ENCODE measurements at regions not wholly inside any gene's neighbourhood (a gene's known extent, or its start where the extent isn't known, plus 50 kb on each side); places are given as distances from the start of the nearest gene placed in this dataset.

DNA sequence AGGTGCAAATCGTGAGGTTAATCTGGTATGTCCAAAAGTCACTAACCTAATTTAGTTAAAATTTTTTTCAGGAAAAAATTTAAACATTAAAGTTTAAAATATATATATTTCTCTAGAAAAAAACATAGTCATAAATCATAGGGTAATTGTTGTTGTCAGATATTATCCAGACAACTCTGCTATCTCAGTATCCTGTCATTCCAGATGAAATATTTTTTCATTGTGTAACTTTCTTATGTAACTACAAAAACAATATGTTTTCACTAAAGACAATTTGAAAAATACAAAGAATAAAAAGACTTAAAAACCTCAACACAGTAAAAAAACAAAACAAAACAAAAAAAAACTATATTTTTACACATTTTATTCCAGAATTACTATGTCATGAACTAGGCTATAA lies 57.6 kb downstream of the TENT5A start:
- Histone ChIP-seq H3K27ac (no peak overlapping the region), H3K27me3 (no peaks in the 10 kb centered on the region), H3K4me1 (no peaks in the 10 kb centered on the region), H3K9ac (ENCODE audit: low read depth in 2 of 2, low read length in 2 of 2) (no peak overlapping the region), H3K4me3 (no peak overlapping the region), H3K9me3 (no peaks in the 10 kb centered on the region), H3K36me3 (no peaks in the 10 kb centered on the region)
- DNase-seq, result no peak
- intact Hi-C loops (cut with DNase I), result no loop called here
- TF ChIP-seq, protein P1, sequence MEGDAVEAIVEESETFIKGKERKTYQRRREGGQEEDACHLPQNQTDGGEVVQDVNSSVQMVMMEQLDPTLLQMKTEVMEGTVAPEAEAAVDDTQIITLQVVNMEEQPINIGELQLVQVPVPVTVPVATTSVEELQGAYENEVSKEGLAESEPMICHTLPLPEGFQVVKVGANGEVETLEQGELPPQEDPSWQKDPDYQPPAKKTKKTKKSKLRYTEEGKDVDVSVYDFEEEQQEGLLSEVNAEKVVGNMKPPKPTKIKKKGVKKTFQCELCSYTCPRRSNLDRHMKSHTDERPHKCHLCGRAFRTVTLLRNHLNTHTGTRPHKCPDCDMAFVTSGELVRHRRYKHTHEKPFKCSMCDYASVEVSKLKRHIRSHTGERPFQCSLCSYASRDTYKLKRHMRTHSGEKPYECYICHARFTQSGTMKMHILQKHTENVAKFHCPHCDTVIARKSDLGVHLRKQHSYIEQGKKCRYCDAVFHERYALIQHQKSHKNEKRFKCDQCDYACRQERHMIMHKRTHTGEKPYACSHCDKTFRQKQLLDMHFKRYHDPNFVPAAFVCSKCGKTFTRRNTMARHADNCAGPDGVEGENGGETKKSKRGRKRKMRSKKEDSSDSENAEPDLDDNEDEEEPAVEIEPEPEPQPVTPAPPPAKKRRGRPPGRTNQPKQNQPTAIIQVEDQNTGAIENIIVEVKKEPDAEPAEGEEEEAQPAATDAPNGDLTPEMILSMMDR (IDR thresholded peaks at IDR 0.05), result no peak

DNA sequence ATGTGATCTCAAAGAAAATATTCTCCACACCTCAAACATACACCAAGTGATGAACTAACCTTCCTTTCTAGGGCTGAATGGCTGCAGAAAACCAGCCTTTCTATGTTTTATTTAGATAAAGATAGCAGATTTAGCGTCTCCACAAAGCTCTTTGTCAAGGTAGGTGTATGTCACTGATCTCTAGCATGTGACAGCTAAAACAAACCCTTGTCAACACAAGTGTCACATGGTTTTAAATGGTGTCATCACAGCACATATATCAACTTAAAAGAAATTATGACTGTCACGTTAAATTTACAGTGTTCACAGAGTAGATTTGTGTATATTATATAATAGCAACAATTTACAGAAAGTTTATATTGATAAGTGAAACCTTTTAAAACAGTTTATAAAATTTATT lies 58.3 kb downstream of the TENT5A start:
- no peak overlapping the region for H3K9ac ChIP-seq (ENCODE audit: low read depth in 2 of 2, low read length in 2 of 2)
- no peaks in the 10 kb centered on the region for H3K9me3 ChIP-seq
- intact Hi-C loops (cut with DNase I), result no loop called here
- no peak for DNase-seq
- no peak overlapping the region for H3K27ac ChIP-seq
- H3K4me3 ChIP-seq, result no peak overlapping the region
- H3K36me3 ChIP-seq, result no peaks in the 10 kb centered on the region
- TF ChIP-seq, protein P1 (IDR thresholded peaks at IDR 0.05), result no peak
- H3K27me3 ChIP-seq, result no peaks in the 10 kb centered on the region
- H3K4me1 ChIP-seq, result no peaks in the 10 kb centered on the region

DNA sequence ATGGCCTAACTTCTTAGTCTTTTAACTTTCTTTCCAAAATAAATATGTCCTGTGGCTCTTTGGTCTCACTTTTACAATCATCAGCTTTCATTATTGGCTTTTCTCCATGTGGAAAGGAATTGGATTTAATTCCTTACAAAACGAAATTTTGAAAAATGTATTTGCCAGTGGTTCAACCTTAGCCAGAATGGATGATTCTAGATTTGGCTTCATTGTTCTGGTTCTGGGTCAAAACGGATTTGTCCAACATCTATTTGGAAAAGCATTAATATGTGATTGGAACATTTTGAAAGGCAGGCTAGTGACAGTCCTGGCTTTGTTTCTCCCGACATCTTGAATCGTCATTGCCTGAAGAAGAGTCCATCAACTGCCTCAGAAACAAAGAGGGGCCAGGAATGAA lies 59.2 kb downstream of the TENT5A start:
- TF ChIP-seq, protein P1 (IDR thresholded peaks at IDR 0.05), result no peak
- intact Hi-C loops (cut with DNase I), result no loop called here
- no peaks in the 10 kb centered on the region for H3K9me3 ChIP-seq

DNA sequence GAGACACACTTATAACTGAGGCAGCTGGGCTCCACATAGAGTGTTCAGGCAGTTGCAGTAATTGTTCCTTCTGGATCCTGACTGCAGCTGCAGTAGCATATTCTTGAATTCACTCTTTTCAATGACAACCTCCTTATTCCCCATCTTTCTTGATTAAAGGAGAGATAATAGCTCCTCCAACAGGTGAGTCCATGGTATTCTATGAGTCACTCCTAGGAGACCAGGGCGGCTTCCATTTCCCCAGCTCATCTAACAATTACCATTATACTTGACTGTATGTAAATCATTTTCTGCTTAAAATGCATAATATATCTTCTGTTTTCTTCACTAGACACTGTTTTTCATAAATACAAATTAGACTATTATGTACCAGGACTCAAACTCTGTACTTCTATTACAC lies 62.4 kb downstream of the TENT5A start:
- no peaks in the 10 kb centered on the region for H3K27me3 ChIP-seq
- H3K9ac ChIP-seq (ENCODE audit: low read depth in 2 of 2, low read length in 2 of 2), result no peak overlapping the region
- no peaks in the 10 kb centered on the region for H3K36me3 ChIP-seq
- DNase-seq, result no peak
- H3K27ac ChIP-seq, result no peak overlapping the region
- H3K4me1 ChIP-seq, result no peaks in the 10 kb centered on the region
- no peaks in the 10 kb centered on the region for H3K9me3 ChIP-seq
- H3K4me3 ChIP-seq, result no peak overlapping the region
- intact Hi-C loops (cut with DNase I), result no loop called here
- TF ChIP-seq, protein P1 (IDR thresholded peaks at IDR 0.05), result no peak

More for the DNA sequence above, 59.2 kb downstream of the TENT5A start:
- Histone ChIP-seq H3K4me1 (no peaks in the 10 kb centered on the region), H3K27ac (no peak overlapping the region), H3K4me3 (no peak overlapping the region), H3K36me3 (no peaks in the 10 kb centered on the region), H3K9ac (ENCODE audit: low read depth in 2 of 2, low read length in 2 of 2) (no peak overlapping the region), H3K27me3 (no peaks in the 10 kb centered on the region)
- DNase-seq, result no peak

DNA sequence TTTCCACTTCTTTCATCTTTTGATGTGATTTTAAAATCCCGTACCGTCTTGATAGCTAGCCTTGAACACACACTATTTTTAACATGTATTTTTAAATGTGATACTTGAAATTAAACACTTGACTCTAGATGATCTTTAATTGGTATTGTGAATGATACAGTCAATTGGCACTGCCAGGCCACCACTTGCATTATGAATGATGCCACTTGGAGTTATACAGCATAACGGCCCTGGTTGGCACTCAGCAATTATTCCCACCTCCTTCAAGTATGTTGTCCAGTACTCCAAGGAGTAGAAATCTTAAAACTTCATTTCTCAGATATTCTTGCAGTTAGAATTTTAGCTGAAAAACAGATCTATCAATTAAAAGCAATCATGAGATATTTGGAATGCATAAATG lies 62.9 kb downstream of the TENT5A start:
- H3K9ac ChIP-seq (ENCODE audit: low read depth in 2 of 2, low read length in 2 of 2), result no peak overlapping the region
- no peak overlapping the region for H3K4me3 ChIP-seq
- no peak for DNase-seq
- TF ChIP-seq, protein P1 (IDR thresholded peaks at IDR 0.05), result no peak
- H3K4me1 ChIP-seq, result no peaks in the 10 kb centered on the region
- no peaks in the 10 kb centered on the region for H3K27me3 ChIP-seq
- H3K36me3 ChIP-seq, result no peaks in the 10 kb centered on the region
- no peak overlapping the region for H3K27ac ChIP-seq
- H3K9me3 ChIP-seq, result no peaks in the 10 kb centered on the region
- intact Hi-C loops (cut with DNase I), result no loop called here

DNA sequence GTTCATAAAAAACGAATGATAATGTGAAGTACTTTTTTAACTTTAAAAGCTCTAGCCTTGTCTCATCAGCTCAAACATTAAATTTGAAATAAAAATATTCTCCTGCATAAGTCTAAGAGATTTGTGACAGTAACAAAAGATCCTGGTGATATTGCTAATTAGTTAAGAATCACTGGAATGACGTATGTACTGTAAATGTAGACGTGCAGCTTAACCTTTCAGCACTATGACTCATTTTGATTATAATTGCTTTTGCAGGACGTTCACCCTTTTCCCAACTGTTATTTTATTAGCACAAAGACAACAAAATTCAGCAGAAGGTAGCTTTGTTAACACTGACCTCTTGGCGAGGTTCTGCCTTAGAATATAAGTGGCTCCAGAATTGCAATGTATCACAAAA lies 68.6 kb downstream of the TENT5A start:
- TF ChIP-seq, protein P1 (IDR thresholded peaks at IDR 0.05), result no peak
- DNase-seq, result no peak
- intact Hi-C loops (cut with DNase I), result no loop called here

More for the DNA sequence above, 68.6 kb downstream of the TENT5A start:
- Histone ChIP-seq H3K9ac (ENCODE audit: low read depth in 2 of 2, low read length in 2 of 2) (no peak overlapping the region), H3K27ac (no peak overlapping the region), H3K4me1 (no peaks in the 10 kb centered on the region), H3K9me3 (no peaks in the 10 kb centered on the region), H3K36me3 (no peaks in the 10 kb centered on the region), H3K4me3 (no peak overlapping the region), H3K27me3 (no peaks in the 10 kb centered on the region)
